Testis (tissue), 2 donors: ENCODE measurements at regions not wholly inside any gene's neighbourhood (a gene's known extent, or its start where the extent isn't known, plus 50 kb on each side); places are given as distances from the start of the nearest gene placed in this dataset.

Experiments
- DNase-seq: peaks from one replicate; pipeline ENCODE4 v3.0.0-alpha.2; 2019
- H3K27ac ChIP-seq, 2 donors: fragments of 200-600 bp; sonication (generic); one replicate each; pipeline ENCODE4 v1.5.1; 2019
- H3K27me3 ChIP-seq: fragments of 200-600 bp; sonication (generic); one replicate; pipeline ENCODE4 v1.5.1; 2019
- H3K36me3 ChIP-seq: fragments of 200-600 bp; sonication (generic); one replicate; pipeline ENCODE4 v1.5.1; 2017; ENCODE audit warnings: low read depth; ENCODE audit errors: missing control alignments
- H3K4me1 ChIP-seq: fragments of 200-600 bp; sonication (generic); one replicate; pipeline ENCODE4 v1.5.1; 2019
- H3K4me3 ChIP-seq, 2 donors: fragments of 200-600 bp; sonication (generic); one replicate each; pipeline ENCODE4 v1.5.1; 2017 to 2019
- H3K9me3 ChIP-seq: fragments of 200-600 bp; sonication (generic); one replicate; pipeline ENCODE4 v1.5.1; 2017
- POLR2A ChIP-seq: fragments of 450-650 bp; IDR thresholded peaks from one replicate; pipeline ENCODE4 v1.6.1; 2017; ENCODE audit warnings: antibody characterized with exemption, mild to moderate bottlenecking, moderate library complexity
- WGBS, 2 donors: methylation state at CpG; one replicate each; pipeline ENCODE4 v1.1.5; 2018; 5-methylcytosine and 5-hydroxymethylcytosine counted together
- intact Hi-C: fragments of 100-400 bp; cut with DNase I; formaldehyde crosslinking; loops from one replicate; pipeline ENCODE4 v1.15.1; 2023; ENCODE audit warnings: low total_unique reads
- TF ChIP-seq, protein P1 (sequence below), 3 experiments: fragments of 450-650 bp in 2 of 3; fragments of 200-600 bp in 1 of 3; sonication (generic) in 1 of 3; IDR thresholded peaks; one replicate each; pipeline ENCODE4 v1.5.1; 2016 to 2019; ENCODE audit warnings: antibody characterized with exemption in 3 of 3, mild to moderate bottlenecking in 2 of 3, moderate library complexity in 1 of 3

GRCh38 chr12:45621703-45622102, 107.8 kb upstream of the ARID2 start:
- H3K27me3 ChIP-seq = no peaks in the 10 kb centered on the region
- no peaks in the 10 kb centered on the region for H3K9me3 ChIP-seq
- no peak for TF ChIP-seq POLR2A
- TF ChIP-seq, protein P1, sequence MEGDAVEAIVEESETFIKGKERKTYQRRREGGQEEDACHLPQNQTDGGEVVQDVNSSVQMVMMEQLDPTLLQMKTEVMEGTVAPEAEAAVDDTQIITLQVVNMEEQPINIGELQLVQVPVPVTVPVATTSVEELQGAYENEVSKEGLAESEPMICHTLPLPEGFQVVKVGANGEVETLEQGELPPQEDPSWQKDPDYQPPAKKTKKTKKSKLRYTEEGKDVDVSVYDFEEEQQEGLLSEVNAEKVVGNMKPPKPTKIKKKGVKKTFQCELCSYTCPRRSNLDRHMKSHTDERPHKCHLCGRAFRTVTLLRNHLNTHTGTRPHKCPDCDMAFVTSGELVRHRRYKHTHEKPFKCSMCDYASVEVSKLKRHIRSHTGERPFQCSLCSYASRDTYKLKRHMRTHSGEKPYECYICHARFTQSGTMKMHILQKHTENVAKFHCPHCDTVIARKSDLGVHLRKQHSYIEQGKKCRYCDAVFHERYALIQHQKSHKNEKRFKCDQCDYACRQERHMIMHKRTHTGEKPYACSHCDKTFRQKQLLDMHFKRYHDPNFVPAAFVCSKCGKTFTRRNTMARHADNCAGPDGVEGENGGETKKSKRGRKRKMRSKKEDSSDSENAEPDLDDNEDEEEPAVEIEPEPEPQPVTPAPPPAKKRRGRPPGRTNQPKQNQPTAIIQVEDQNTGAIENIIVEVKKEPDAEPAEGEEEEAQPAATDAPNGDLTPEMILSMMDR (IDR thresholded peaks at IDR 0.05) = no peak
- H3K4me3 ChIP-seq = no peak overlapping the region
- intact Hi-C loops = no loop called here
- H3K27ac ChIP-seq = no peak overlapping the region
- WGBS, 2 donors = 93 to 97% methylated on average over 1 of the region's 1 CpG
- no peaks in the 10 kb centered on the region for H3K36me3 ChIP-seq
- H3K4me1 ChIP-seq = no peaks in the 10 kb centered on the region
- DNase-seq = no peak

GRCh38 chr12:45622210-45622937, 107.1 kb upstream of the ARID2 start:
- intact Hi-C loops = no loop called here
- H3K27ac ChIP-seq = no peak overlapping the region
- no peak overlapping the region for H3K4me3 ChIP-seq
- TF ChIP-seq, protein P1 (IDR thresholded peaks at IDR 0.05) = no peak
- TF ChIP-seq POLR2A = no peak
- no peaks in the 10 kb centered on the region for H3K4me1 ChIP-seq
- no peak for DNase-seq
- no peaks in the 10 kb centered on the region for H3K9me3 ChIP-seq
- H3K27me3 ChIP-seq = no peaks in the 10 kb centered on the region
- H3K36me3 ChIP-seq = no peaks in the 10 kb centered on the region
- 88 to 93% methylated on average over 3 of the region's 3 CpGs for WGBS, 2 donors

DNA sequence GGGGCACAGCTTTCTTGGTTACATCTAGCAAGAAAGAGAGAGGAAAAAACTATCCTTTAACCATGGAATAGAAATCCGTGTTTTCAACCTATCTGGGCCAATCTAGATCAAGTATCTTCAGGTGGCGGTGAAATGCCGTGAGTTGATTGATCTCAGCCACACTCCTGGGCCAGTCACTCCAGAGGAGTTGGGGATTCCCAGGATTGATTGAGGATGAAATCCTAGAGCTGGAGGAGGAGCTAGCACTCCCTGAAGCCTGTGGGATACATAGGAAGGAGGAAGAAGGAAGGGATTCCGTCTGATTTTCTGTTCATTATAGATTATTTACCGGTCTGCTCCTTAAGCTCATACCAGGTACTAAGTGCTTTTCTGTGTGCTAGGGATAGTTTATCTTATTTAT, 106.3 kb upstream of the ARID2 start:
- H3K36me3 ChIP-seq = no peaks in the 10 kb centered on the region
- DNase-seq = no peak
- no peaks in the 10 kb centered on the region for H3K27me3 ChIP-seq
- intact Hi-C loops = no loop called here
- WGBS, 2 donors = 88 to 93% methylated on average over 5 of the region's 5 CpGs
- no peak overlapping the region for H3K27ac ChIP-seq
- no peak overlapping the region for H3K4me3 ChIP-seq
- no peak for TF ChIP-seq POLR2A
- TF ChIP-seq, protein P1 (IDR thresholded peaks at IDR 0.05) = no peak
- no peaks in the 10 kb centered on the region for H3K9me3 ChIP-seq
- no peaks in the 10 kb centered on the region for H3K4me1 ChIP-seq

DNA sequence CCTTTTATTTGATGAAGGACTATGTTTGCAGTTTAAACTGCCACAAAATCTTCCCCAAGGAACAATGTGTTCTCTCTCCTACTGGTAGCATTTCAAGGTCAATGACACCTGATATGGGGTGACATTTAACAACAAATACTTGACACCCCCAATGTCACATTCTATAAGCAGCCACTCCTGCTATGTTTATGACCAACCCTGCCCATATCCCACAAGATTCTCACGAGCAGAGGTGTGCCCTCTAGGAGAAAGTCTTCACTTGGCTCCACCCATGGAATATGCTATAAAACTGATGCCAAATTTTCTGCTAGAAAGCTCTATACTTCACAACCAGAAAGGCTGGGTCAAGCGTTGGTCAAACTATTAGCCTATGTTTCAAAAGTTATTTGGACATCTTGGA, 105.6 kb upstream of the ARID2 start:
- H3K27me3 ChIP-seq = no peaks in the 10 kb centered on the region
- no peak for DNase-seq
- no peaks in the 10 kb centered on the region for H3K4me1 ChIP-seq
- H3K9me3 ChIP-seq = no peaks in the 10 kb centered on the region
- TF ChIP-seq, protein P1 (IDR thresholded peaks at IDR 0.05) = no peak
- TF ChIP-seq POLR2A = no peak
- H3K36me3 ChIP-seq = no peaks in the 10 kb centered on the region
- H3K4me3 ChIP-seq = no peak overlapping the region
- intact Hi-C loops = no loop called here
- H3K27ac ChIP-seq = no peak overlapping the region
- WGBS, 2 donors = 73 to 87% methylated on average over 2 of the region's 2 CpGs

DNA sequence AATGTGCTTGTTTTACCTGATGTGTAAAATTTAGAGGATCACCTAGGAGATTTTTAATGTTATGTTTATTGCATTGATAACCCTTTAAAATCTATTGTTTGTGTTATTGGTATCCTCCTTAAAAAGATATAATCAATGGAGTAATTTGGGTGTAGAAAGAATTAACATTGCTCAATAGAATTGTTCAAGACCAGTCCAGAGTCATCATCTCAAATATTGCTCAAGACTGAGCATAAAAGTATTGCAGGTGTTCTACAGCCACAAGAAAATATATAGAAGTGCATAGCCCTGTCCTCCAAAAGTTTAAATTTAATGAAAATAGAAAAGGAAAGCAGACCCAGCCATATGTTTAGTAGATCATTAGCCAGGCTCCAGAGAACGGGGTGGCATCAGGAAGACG, 102.5 kb upstream of the ARID2 start:
- TF ChIP-seq, protein P1 (IDR thresholded peaks at IDR 0.05) = no peak
- TF ChIP-seq POLR2A = no peak
- Histone ChIP-seq H3K36me3 (no peaks in the 10 kb centered on the region), H3K27ac (no peak overlapping the region), H3K4me3 (no peak overlapping the region), H3K4me1 (no peaks in the 10 kb centered on the region), H3K27me3 (no peaks in the 10 kb centered on the region), H3K9me3 (no peaks in the 10 kb centered on the region)
- 55 to 72% methylated on average over 2 of the region's 2 CpGs for WGBS, 2 donors
- no peak for DNase-seq
- intact Hi-C loops = no loop called here
